ENCODE measurements at regions not wholly inside any gene's neighbourhood (a gene's known extent, or its start where the extent isn't known, plus 50 kb on each side); places are given as distances from the start of the nearest gene placed in this dataset.

GRCh38 chr9:79242489-79242888 is 329.3 kb upstream of the TLE4 start (continued):
- TF ChIP-seq CHD7 (IDR thresholded peaks at IDR 0.05; ENCODE audit: insufficient replicate concordance, low read length) = no peak
